GM12878 (cell line): ENCODE measurements at regions not wholly inside any gene's neighbourhood (a gene's known extent, or its start where the extent isn't known, plus 50 kb on each side); places are given as distances from the start of the nearest gene placed in this dataset.

Experiments
- ATAC-seq: fragments of 200-7000 bp; cut with Tn5 transposase; 3 replicates; pipeline ENCODE4 v1.9.1; 2020; ENCODE audit warnings: mild to moderate bottlenecking, moderate library complexity
- BruUV-seq: library from RNA; stranded (reverse); fragments of 400-500 nt; replicated peaks from 2 replicates; lab custom pipeline; 2021; lab: Mats Ljungman, UMichigan
- CTCF ChIA-PET: fragments of 300-600 bp; sonication (Branson Sonifier 250); formaldehyde crosslinking; extraction: SDS; loops from one replicate; lab custom pipeline; 2021; ENCODE audit warnings: inconsistent platforms; lab: Yijun Ruan, JAX
- POLR2A ChIA-PET: fragments of 350-600 bp; formaldehyde crosslinking; extraction: SDS; loops from one replicate; lab custom pipeline; 2021; ENCODE audit warnings: inconsistent platforms; lab: Charles Lee
- RAD21 ChIA-PET: fragments of 300-600 bp; sonication (Branson Sonifier 250); formaldehyde crosslinking; loops from one replicate; lab custom pipeline; 2023; ENCODE audit warnings: antibody characterized with exemption; ENCODE audit not compliant: unreplicated experiment; lab: Charles Lee
- SMC1A ChIA-PET: fragments of 300-600 bp; sonication (Branson Sonifier 250); formaldehyde crosslinking; loops from one replicate; lab custom pipeline; 2023; ENCODE audit not compliant: unreplicated experiment, uncharacterized antibody; lab: Charles Lee
- DNase-seq: peaks from one replicate; pipeline ENCODE4 v3.0.0-alpha.2; 2011; ENCODE audit warnings: low read depth, low spot score
- FAIRE-seq: peaks from 3 replicates; lab custom pipeline; 2011; peaks lifted over from hg19 to GRCh38; lab: Jason Lieb, UNC
- H2AFZ ChIP-seq: 2 replicates; pipeline ENCODE4 v1.6.0; 2011; ENCODE audit warnings: low read depth, low read length, control low read depth; ENCODE audit not compliant: control insufficient read depth
- H3K27ac ChIP-seq: 2 replicates; pipeline ENCODE4 v1.5.1; 2011; ENCODE audit warnings: control low read depth; ENCODE audit not compliant: control insufficient read depth, insufficient read depth
- H3K27me3 ChIP-seq, 2 experiments: replicated peaks in 1 of 2; 2 replicates each; pipeline versions ENCODE4 v1.6.0 to v1.6.1; 2011; ENCODE audit warnings: low read length in 1 of 2; ENCODE audit not compliant: control insufficient read depth in 2 of 2, insufficient read depth in 2 of 2
- H3K36me3 ChIP-seq, 2 experiments: 2 replicates each; pipeline ENCODE4 v1.5.1; 2011; ENCODE audit warnings: low read length in 1 of 2; ENCODE audit not compliant: control insufficient read depth in 2 of 2, insufficient read depth in 2 of 2
- H3K4me1 ChIP-seq: 2 replicates; pipeline ENCODE4 v1.6.1; 2011; ENCODE audit warnings: mild to moderate bottlenecking, low read length, moderate library complexity, mixed read lengths; ENCODE audit not compliant: control insufficient read depth, insufficient read depth
- H3K4me2 ChIP-seq: 2 replicates; pipeline ENCODE4 v1.6.0; 2011; ENCODE audit warnings: control low read depth; ENCODE audit not compliant: control insufficient read depth, insufficient read depth
- H3K4me3 ChIP-seq: fragments of 200-600 bp; sonication (generic); 2 replicates; pipeline ENCODE4 v1.5.1; 2016
- H3K79me2 ChIP-seq: 2 replicates; pipeline ENCODE4 v1.6.0; 2011; ENCODE audit warnings: low read length; ENCODE audit not compliant: control insufficient read depth, insufficient read depth
- H3K9ac ChIP-seq: 2 replicates; pipeline ENCODE4 v1.8.0; 2011; ENCODE audit warnings: low read length, control low read depth, mixed read lengths; ENCODE audit not compliant: control insufficient read depth, insufficient read depth
- H3K9me3 ChIP-seq: replicated peaks from 3 replicates; pipeline ENCODE4 v1.5.1; 2011; ENCODE audit warnings: mild to moderate bottlenecking, low read length; ENCODE audit not compliant: control insufficient read depth, insufficient read depth
- H4K20me1 ChIP-seq: 2 replicates; pipeline ENCODE4 v1.6.0; 2011; ENCODE audit not compliant: control insufficient read depth, insufficient read depth
- CEBPZ ChIP-seq: fragments of 150-350 bp; IDR thresholded peaks from 2 replicates; pipeline ENCODE4 v1.6.1; 2016; ENCODE audit warnings: low read depth, low read length
- CHD2 ChIP-seq: IDR thresholded peaks from 2 replicates; pipeline ENCODE4 v1.6.1; 2011; ENCODE audit warnings: low read depth, low read length, improper control_type of control experiment, borderline replicate concordance
- CREB1 ChIP-seq: IDR thresholded peaks from 2 replicates; pipeline ENCODE4 v1.6.1; 2012; ENCODE audit warnings: low read depth, mild to moderate bottlenecking, inconsistent platforms
- EP300 ChIP-seq, 2 experiments: fragments of 150-350 bp in 1 of 2; IDR thresholded peaks; 2 replicates each; pipeline ENCODE4 v1.6.1; 2011 to 2012; ENCODE audit warnings: low read depth in 2 of 2, low read length in 2 of 2, borderline replicate concordance in 1 of 2, improper control_type of control experiment in 1 of 2, inconsistent platforms in 1 of 2; ENCODE audit not compliant: control insufficient read depth in 1 of 2
- GABPA ChIP-seq: IDR thresholded peaks from 2 replicates; pipeline ENCODE4 v1.6.1; 2014; ENCODE audit warnings: antibody characterized with exemption, low read depth, mild to moderate bottlenecking, inconsistent platforms
- HSF1 ChIP-seq: fragments of 150-350 bp; IDR thresholded peaks from 2 replicates; pipeline ENCODE4 v1.6.1; 2014; ENCODE audit warnings: mild to moderate bottlenecking, low read depth, low read length
- NFXL1 ChIP-seq: fragments of 450-650 bp; IDR thresholded peaks from 2 replicates; pipeline ENCODE4 v1.6.1; 2017; ENCODE audit warnings: antibody characterized with exemption, mild to moderate bottlenecking, borderline replicate concordance
- PRDM15 ChIP-seq: fragments of 450-650 bp; formaldehyde crosslinking; IDR thresholded peaks from 2 replicates; pipeline ENCODE4 v1.4.0; 2020; ENCODE audit warnings: mild to moderate bottlenecking, moderate library complexity
- SIN3A ChIP-seq: IDR thresholded peaks from 2 replicates; pipeline ENCODE4 v1.6.1; 2012; ENCODE audit warnings: low read depth, low read length, improper control_type of control experiment
- SIX5 ChIP-seq: IDR thresholded peaks from 2 replicates; pipeline ENCODE4 v1.6.1; 2011; ENCODE audit warnings: mild to moderate bottlenecking, low read depth, low read length, moderate library complexity; ENCODE audit not compliant: severe bottlenecking
- ZNF217 ChIP-seq: fragments of 450-650 bp; IDR thresholded peaks from 2 replicates; pipeline ENCODE4 v1.6.1; 2017; ENCODE audit warnings: antibody characterized with exemption, mild to moderate bottlenecking
- WGBS: methylation state at CpG from one replicate; pipeline ENCODE4 v1.1.6; 2016; ENCODE audit warnings: low lambda C conversion rate; ENCODE audit not compliant: insufficient replicate concordance, insufficient coverage; ENCODE audit errors: missing lambda C conversion rate; 5-methylcytosine and 5-hydroxymethylcytosine counted together
- in situ Hi-C: fragments of 300-500 bp; cut with MboI; formaldehyde crosslinking; loops from 9 replicates; pipeline ENCODE4 v1.14.3; 2018; ENCODE audit warnings: mixed read lengths
- intact Hi-C: fragments of 100-400 bp; cut with micrococcal nuclease; formaldehyde crosslinking; loops from one replicate; pipeline ENCODE4 v1.14.2; 2022; ENCODE audit not compliant: unreplicated experiment

GRCh38 chr9:75713335-75713734, 177.1 kb upstream of the PCSK5 start (continued):
- no peak for TF ChIP-seq GABPA
- TF ChIP-seq SIN3A = no peak

- in situ Hi-C loops = no loop called here
Measured at GRCh38 chr9:75715360-75715759, 175.1 kb upstream of the PCSK5 start.

More at GRCh38 chr9:75715360-75715759, 175.1 kb upstream of the PCSK5 start:
- ChIA-PET POLR2A (no interaction called here), CTCF (no interaction called here)
- no peaks in the 10 kb centered on the region for H3K4me1 ChIP-seq
- H3K79me2 ChIP-seq = no peaks in the 10 kb centered on the region
- H4K20me1 ChIP-seq = no peaks in the 10 kb centered on the region
- TF ChIP-seq EP300 (IDR thresholded peaks at IDR 0.05; ENCODE audit: borderline replicate concordance in 1 of 2, control insufficient read depth in 1 of 2, low read depth in 2 of 2, low read length in 2 of 2) (no peak), ZNF217 (no peak), CREB1 (no peak), SIX5 (no peak), HSF1 (no peak), PRDM15 (CRISPR knock-in tag) (no peak), CEBPZ (no peak), CHD2 (no peak), NFXL1 (no peak)
- TF ChIP-seq, all 136 proteins: peak for 0
- no peaks in the 10 kb centered on the region for H3K36me3 ChIP-seq
- no peak overlapping the region for H3K4me2 ChIP-seq
- intact Hi-C loops = no loop called here
- H3K27ac ChIP-seq = no peak overlapping the region
- no peaks in the 10 kb centered on the region for H3K27me3 ChIP-seq
- no peak overlapping the region for H3K4me3 ChIP-seq
- WGBS = 40% methylated on average over 3 of the region's 3 CpGs
- BruUV-seq = no TSS peak
- ChIA-PET SMC1A (no interaction called here), RAD21 (no interaction called here)
- no peak overlapping the region for H3K9ac ChIP-seq
- no peaks in the 10 kb centered on the region for H3K9me3 ChIP-seq
- no peak overlapping the region for H2AFZ ChIP-seq
- no peak for FAIRE-seq
- DNase-seq = no peak
- ATAC-seq = no peak
